ENCODE measurements at regions not wholly inside any gene's neighbourhood (a gene's known extent, or its start where the extent isn't known, plus 50 kb on each side); places are given as distances from the start of the nearest gene placed in this dataset.
"Not testable (repeated sequence)": the region's sequence is repeated elsewhere in the genome, so short reads cannot be mapped to it uniquely, and the experiment has no call there.

DNA sequence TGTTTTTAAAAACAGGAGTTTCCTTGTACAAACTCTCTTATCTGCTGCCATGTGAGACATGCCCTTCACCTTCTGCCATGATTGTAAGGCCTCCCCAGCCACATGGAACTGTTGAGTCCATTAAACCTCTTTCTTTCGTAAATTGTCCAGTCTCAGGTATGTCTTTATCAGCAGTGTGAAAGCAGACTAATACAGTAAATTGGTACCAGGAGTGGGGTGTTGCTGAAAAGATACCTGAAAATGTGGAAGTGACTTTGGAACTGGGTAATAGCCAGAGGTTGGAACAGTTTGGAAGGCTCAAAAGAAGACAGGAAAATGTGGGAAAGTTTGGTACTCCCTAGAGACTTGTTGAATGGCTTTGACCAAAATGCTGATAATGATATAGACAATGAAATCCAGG lies 440.4 kb downstream of the MRPL39 start:
- H3K4me2 ChIP-seq (ENCODE audit: low read length, poor library complexity, severe bottlenecking); H3K79me1 ChIP-seq (replicated peaks; ENCODE audit: low read length, poor library complexity, severe bottlenecking); H3K36me3 ChIP-seq (ENCODE audit: control insufficient read depth in 1 of 2, insufficient read depth in 2 of 2, low read depth in 1 of 2, low read length in 2 of 2); H3K4ac ChIP-seq (ENCODE audit: low read depth in 1 of 2, low read length in 2 of 2); DNase-seq; H2BK5ac ChIP-seq (ENCODE audit: low read depth, low read length, poor library complexity, severe bottlenecking); H3K23ac ChIP-seq (ENCODE audit: low read length in 2 of 2); H3K18ac ChIP-seq (ENCODE audit: low read depth in 1 of 2, low read length in 2 of 2); H3K27ac ChIP-seq (ENCODE audit: low read length, poor library complexity, severe bottlenecking); H4K8ac ChIP-seq (ENCODE audit: low read length); H3K4me1 ChIP-seq (ENCODE audit: control insufficient read depth, insufficient read depth, low read depth, low read length); H2BK120ac ChIP-seq (ENCODE audit: low read depth, low read length); H2AFZ ChIP-seq (ENCODE audit: low read depth, low read length); H3K9ac ChIP-seq (ENCODE audit: low read length); H3K27me3 ChIP-seq (ENCODE audit: control insufficient read depth in 1 of 2, insufficient read depth in 1 of 2, low read length in 2 of 2); H2AK5ac ChIP-seq (ENCODE audit: low read length, severe bottlenecking); H2BK12ac ChIP-seq (ENCODE audit: low read length in 2 of 2); H4K91ac ChIP-seq (ENCODE audit: low read length); H3K4me3 ChIP-seq (ENCODE audit: insufficient read depth in 1 of 2, low read depth in 1 of 2, low read length in 2 of 2); H3K14ac ChIP-seq (ENCODE audit: low read length in 2 of 2); H2BK15ac ChIP-seq (ENCODE audit: low read depth, poor library complexity, severe bottlenecking): not testable (repeated sequence)
- peaks cover 35% of the 10 kb centered on the region for H3K9me3 ChIP-seq (ENCODE audit: control insufficient read depth, low read length)
- 69% methylated on average over 1 of the region's 1 CpG for WGBS

DNA sequence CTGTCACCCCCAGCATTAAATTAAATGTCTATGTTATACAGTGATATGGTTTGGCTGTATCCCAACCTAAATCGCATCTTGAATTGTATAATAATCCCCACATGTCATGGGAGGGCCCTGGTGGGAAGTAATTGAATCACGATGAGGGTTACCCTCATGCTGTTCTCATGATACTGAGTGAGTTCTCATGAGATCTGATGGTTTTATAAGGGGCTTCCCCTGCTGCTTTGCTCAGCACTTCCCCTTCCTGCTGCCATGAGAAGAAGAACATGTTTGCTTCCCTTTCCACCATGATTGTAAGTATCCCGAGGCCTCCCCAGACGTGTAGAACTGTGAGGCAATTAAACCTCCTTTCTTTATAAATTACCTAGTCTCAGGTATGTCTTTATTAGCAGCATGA lies 445.7 kb downstream of the MRPL39 start:
- Histone ChIP-seq H3K4me3 (ENCODE audit: insufficient read depth in 1 of 2, low read depth in 1 of 2, low read length in 2 of 2) (no peak overlapping the region), H3K36me3 (ENCODE audit: control insufficient read depth in 1 of 2, insufficient read depth in 2 of 2, low read depth in 1 of 2, low read length in 2 of 2) (no peaks in the 10 kb centered on the region), H4K8ac (ENCODE audit: low read length) (no peak overlapping the region), H3K27ac (ENCODE audit: low read length, poor library complexity, severe bottlenecking) (no peak overlapping the region), H2AFZ (ENCODE audit: low read depth, low read length) (no peak overlapping the region), H2BK5ac (ENCODE audit: low read depth, low read length, poor library complexity, severe bottlenecking) (no peak overlapping the region), H4K91ac (ENCODE audit: low read length) (no peak overlapping the region), H3K9ac (ENCODE audit: low read length) (no peak overlapping the region), H3K4me1 (ENCODE audit: control insufficient read depth, insufficient read depth, low read depth, low read length) (no peaks in the 10 kb centered on the region), H3K79me1 (replicated peaks; ENCODE audit: low read length, poor library complexity, severe bottlenecking) (no peaks in the 10 kb centered on the region), H2BK12ac (ENCODE audit: low read length in 2 of 2) (no peak overlapping the region), H3K23ac (ENCODE audit: low read length in 2 of 2) (no peak overlapping the region), H2AK5ac (ENCODE audit: low read length, severe bottlenecking) (no peak overlapping the region), H3K4me2 (ENCODE audit: low read length, poor library complexity, severe bottlenecking) (no peak overlapping the region), H3K14ac (ENCODE audit: low read length in 2 of 2) (no peak overlapping the region), H3K27me3 (ENCODE audit: control insufficient read depth in 1 of 2, insufficient read depth in 1 of 2, low read length in 2 of 2) (no peaks in the 10 kb centered on the region), H3K9me3 (ENCODE audit: control insufficient read depth, low read length) (peaks cover 6% of the 10 kb centered on the region), H3K18ac (ENCODE audit: low read depth in 1 of 2, low read length in 2 of 2) (no peak overlapping the region), H3K4ac (ENCODE audit: low read depth in 1 of 2, low read length in 2 of 2) (no peak overlapping the region), H2BK15ac (ENCODE audit: low read depth, poor library complexity, severe bottlenecking) (no peak overlapping the region), H2BK120ac (ENCODE audit: low read depth, low read length) (no peak overlapping the region)
- DNase-seq: no peak
- WGBS: 59% methylated on average over 3 of the region's 4 CpGs

DNA sequence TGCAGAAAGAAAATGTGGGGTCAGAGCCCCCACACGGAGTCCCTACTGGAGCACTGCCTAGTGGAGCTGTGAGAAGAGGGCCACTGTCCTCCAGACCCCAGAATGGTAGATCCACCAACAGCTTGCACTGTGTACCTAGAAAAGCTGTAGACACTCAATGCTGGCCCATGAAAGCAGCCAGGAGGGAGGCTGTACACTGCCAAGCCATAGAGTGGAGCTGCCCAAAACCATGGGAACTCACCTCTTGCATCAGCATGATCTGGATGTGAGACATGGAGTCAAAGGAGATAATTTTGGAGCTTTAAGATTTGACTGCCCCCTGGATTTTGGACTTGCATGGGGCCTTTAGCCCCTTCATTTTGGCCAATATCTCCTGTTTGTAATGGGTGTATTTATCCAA lies 452.3 kb downstream of the MRPL39 start:
- H3K4ac ChIP-seq (ENCODE audit: low read depth in 1 of 2, low read length in 2 of 2); H2BK120ac ChIP-seq (ENCODE audit: low read depth, low read length); H4K91ac ChIP-seq (ENCODE audit: low read length); H3K14ac ChIP-seq (ENCODE audit: low read length in 2 of 2); H2AK5ac ChIP-seq (ENCODE audit: low read length, severe bottlenecking); H3K4me2 ChIP-seq (ENCODE audit: low read length, poor library complexity, severe bottlenecking); H2BK12ac ChIP-seq (ENCODE audit: low read length in 2 of 2); H3K18ac ChIP-seq (ENCODE audit: low read depth in 1 of 2, low read length in 2 of 2); H2AFZ ChIP-seq (ENCODE audit: low read depth, low read length); H3K9me3 ChIP-seq (ENCODE audit: control insufficient read depth, low read length); H2BK15ac ChIP-seq (ENCODE audit: low read depth, poor library complexity, severe bottlenecking); H3K4me3 ChIP-seq (ENCODE audit: insufficient read depth in 1 of 2, low read depth in 1 of 2, low read length in 2 of 2); H3K36me3 ChIP-seq (ENCODE audit: control insufficient read depth in 1 of 2, insufficient read depth in 2 of 2, low read depth in 1 of 2, low read length in 2 of 2); H3K4me1 ChIP-seq (ENCODE audit: control insufficient read depth, insufficient read depth, low read depth, low read length); H3K9ac ChIP-seq (ENCODE audit: low read length); H4K8ac ChIP-seq (ENCODE audit: low read length); H3K27me3 ChIP-seq (ENCODE audit: control insufficient read depth in 1 of 2, insufficient read depth in 1 of 2, low read length in 2 of 2); H3K23ac ChIP-seq (ENCODE audit: low read length in 2 of 2); H3K79me1 ChIP-seq (replicated peaks; ENCODE audit: low read length, poor library complexity, severe bottlenecking); DNase-seq; H3K27ac ChIP-seq (ENCODE audit: low read length, poor library complexity, severe bottlenecking); H2BK5ac ChIP-seq (ENCODE audit: low read depth, low read length, poor library complexity, severe bottlenecking): not testable (repeated sequence)
- WGBS: 23% methylated on average over 1 of the region's 1 CpG

DNA sequence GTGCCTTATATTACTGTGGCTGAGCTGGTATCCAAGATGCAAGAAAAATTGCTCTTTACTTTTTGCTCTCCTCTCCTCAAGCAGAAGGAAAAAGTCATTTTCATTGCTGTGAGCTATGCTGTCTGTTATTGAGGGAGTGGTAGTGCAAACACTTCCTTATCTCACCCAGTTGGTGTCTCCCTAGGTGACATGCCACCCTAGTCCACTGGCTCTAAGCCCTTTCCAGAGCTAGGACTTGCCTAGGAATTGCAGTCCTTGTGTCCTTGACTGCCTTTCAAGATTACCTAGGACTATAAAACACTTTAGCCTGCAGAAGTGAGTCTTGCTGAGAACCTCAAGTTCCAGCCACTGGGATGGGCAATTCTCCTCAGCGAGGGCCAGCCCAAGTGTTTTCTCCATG lies 458.3 kb downstream of the MRPL39 start:
- Histone ChIP-seq H2BK5ac (ENCODE audit: low read depth, low read length, poor library complexity, severe bottlenecking) (no peak overlapping the region), H3K4me1 (ENCODE audit: control insufficient read depth, insufficient read depth, low read depth, low read length) (no peaks in the 10 kb centered on the region), H3K4ac (ENCODE audit: low read depth in 1 of 2, low read length in 2 of 2) (no peak overlapping the region), H3K4me3 (ENCODE audit: insufficient read depth in 1 of 2, low read depth in 1 of 2, low read length in 2 of 2) (no peak overlapping the region), H2BK120ac (ENCODE audit: low read depth, low read length) (no peak overlapping the region), H3K27me3 (ENCODE audit: control insufficient read depth in 1 of 2, insufficient read depth in 1 of 2, low read length in 2 of 2) (no peaks in the 10 kb centered on the region), H3K9me3 (ENCODE audit: control insufficient read depth, low read length) (no peaks in the 10 kb centered on the region), H2AFZ (ENCODE audit: low read depth, low read length) (no peak overlapping the region), H2BK12ac (ENCODE audit: low read length in 2 of 2) (no peak overlapping the region), H3K4me2 (ENCODE audit: low read length, poor library complexity, severe bottlenecking) (no peak overlapping the region), H2AK5ac (ENCODE audit: low read length, severe bottlenecking) (no peak overlapping the region), H4K91ac (ENCODE audit: low read length) (no peak overlapping the region), H3K14ac (ENCODE audit: low read length in 2 of 2) (no peak overlapping the region), H3K79me1 (replicated peaks; ENCODE audit: low read length, poor library complexity, severe bottlenecking) (no peaks in the 10 kb centered on the region), H3K23ac (ENCODE audit: low read length in 2 of 2) (no peak overlapping the region), H3K9ac (ENCODE audit: low read length) (no peak overlapping the region), H3K27ac (ENCODE audit: low read length, poor library complexity, severe bottlenecking) (no peak overlapping the region), H4K8ac (ENCODE audit: low read length) (no peak overlapping the region), H2BK15ac (ENCODE audit: low read depth, poor library complexity, severe bottlenecking) (no peak overlapping the region), H3K36me3 (ENCODE audit: control insufficient read depth in 1 of 2, insufficient read depth in 2 of 2, low read depth in 1 of 2, low read length in 2 of 2) (no peaks in the 10 kb centered on the region), H3K18ac (ENCODE audit: low read depth in 1 of 2, low read length in 2 of 2) (no peak overlapping the region)
- DNase-seq: no peak
- WGBS: 62% methylated on average over 1 of the region's 1 CpG

Measured in mesenchymal stem cell (in vitro differentiated cells and primary cell).